Caco-2 (cell line): ENCODE measurements at regions not wholly inside any gene's neighbourhood (a gene's known extent, or its start where the extent isn't known, plus 50 kb on each side); places are given as distances from the start of the nearest gene placed in this dataset.

Experiments
- BruUV-seq: library from RNA; stranded (reverse); fragments of 400-500 nt; replicated peaks from 2 replicates; lab custom pipeline; 2021; lab: Mats Ljungman, UMichigan
- CTCF ChIA-PET: fragments of 300-600 bp; sonication (Branson Sonifier 250); formaldehyde crosslinking; loops from one replicate; lab custom pipeline; 2022; ENCODE audit warnings: antibody characterized with exemption; lab: Charles Lee
- POLR2A ChIA-PET: fragments of 300-600 bp; sonication (Branson Sonifier 250); formaldehyde crosslinking; loops from one replicate; lab custom pipeline; 2022; ENCODE audit warnings: antibody characterized with exemption; lab: Charles Lee
- DNase-seq, 2 experiments: peaks; one replicate each; pipeline versions ENCODE4 v3.0.0 to v3.0.0-alpha.2; 2020 to 2022
- H3K27me3 ChIP-seq: replicated peaks from 2 replicates; pipeline ENCODE4 v1.6.0; 2011; ENCODE audit warnings: low read length; ENCODE audit not compliant: control insufficient read depth, insufficient read depth
- H3K36me3 ChIP-seq: 2 replicates; pipeline ENCODE4 v1.5.1; 2011; ENCODE audit warnings: low read length; ENCODE audit not compliant: control insufficient read depth, insufficient read depth
- H3K4me1 ChIP-seq: fragments of 250-450 bp; sonication (Bioruptor Pico); 2 replicates; pipeline ENCODE4 v1.5.1; 2020; ENCODE audit warnings: mild to moderate bottlenecking
- H3K4me3 ChIP-seq: 2 replicates; pipeline ENCODE4 v1.5.1; 2011; ENCODE audit warnings: low read depth, mild to moderate bottlenecking, control low read depth, low read length
- H3K9me3 ChIP-seq: fragments of 250-450 bp; sonication (Bioruptor Pico); 2 replicates; pipeline ENCODE4 v1.5.1; 2020; ENCODE audit warnings: mild to moderate bottlenecking, moderate library complexity
- H3K27ac Mint-ChIP-seq: one replicate; pipeline ENCODE4 v1.8.0; 2022; ENCODE audit warnings: mixed read lengths; ENCODE audit not compliant: unreplicated experiment
- H3K27me3 Mint-ChIP-seq: one replicate; pipeline ENCODE4 v1.8.0; 2022; ENCODE audit warnings: mixed read lengths; ENCODE audit not compliant: insufficient read depth, unreplicated experiment
- H3K36me3 Mint-ChIP-seq: one replicate; pipeline ENCODE4 v1.8.0; 2022; ENCODE audit warnings: mild to moderate bottlenecking, mixed read lengths; ENCODE audit not compliant: insufficient read depth, unreplicated experiment
- H3K4me1 Mint-ChIP-seq: one replicate; pipeline ENCODE4 v1.8.0; 2022; ENCODE audit warnings: low read depth, mixed read lengths; ENCODE audit not compliant: unreplicated experiment
- H3K4me3 Mint-ChIP-seq: one replicate; pipeline ENCODE4 v1.8.0; 2022; ENCODE audit warnings: mild to moderate bottlenecking, moderate library complexity, mixed read lengths; ENCODE audit not compliant: unreplicated experiment
- H3K9me3 Mint-ChIP-seq: one replicate; pipeline ENCODE4 v1.8.0; 2022; ENCODE audit warnings: mixed read lengths; ENCODE audit not compliant: unreplicated experiment
- intact Hi-C: fragments of 100-400 bp; cut with micrococcal nuclease; formaldehyde crosslinking; loops from one replicate; pipeline ENCODE4 v1.10.0; 2022; ENCODE audit not compliant: unreplicated experiment
- TF ChIP-seq, protein P1 (sequence below), 2 experiments: fragments of 200-600 bp in 1 of 2; IDR thresholded peaks; 1 replicate in 1 of 2; 2 replicates in 1 of 2; pipeline versions ENCODE4 v1.5.1 to v1.8.0; 2011 to 2022; ENCODE audit warnings: antibody characterized with exemption in 1 of 2, control low read depth in 1 of 2, inconsistent platforms in 1 of 2, low read depth in 1 of 2, low read length in 1 of 2, mild to moderate bottlenecking in 1 of 2, moderate library complexity in 1 of 2; ENCODE audit not compliant: insufficient read depth in 1 of 2, severe bottlenecking in 1 of 2, unreplicated experiment in 1 of 2

DNA sequence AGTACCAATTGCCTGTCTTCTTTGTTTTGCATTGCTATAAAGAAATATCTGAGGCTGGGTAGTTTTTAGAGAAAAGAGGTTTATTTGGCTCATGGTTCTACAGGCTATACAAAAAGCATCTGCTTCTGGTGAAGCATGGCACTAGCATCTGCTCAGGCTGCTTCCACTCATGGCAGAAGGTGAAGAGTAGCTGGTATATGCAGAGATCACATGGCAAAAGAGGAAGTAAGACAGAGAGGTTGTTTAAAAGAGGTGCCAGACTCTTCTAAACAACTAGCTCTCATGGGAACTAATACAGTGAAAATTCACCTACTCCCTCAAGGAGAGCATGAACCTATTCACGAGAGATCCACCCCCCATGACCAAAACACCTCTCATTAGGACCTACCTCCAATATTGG lies 56.7 kb upstream of the GUCA2B start:
- H3K4me1 ChIP-seq: no peaks in the 10 kb centered on the region
- H3K36me3 ChIP-seq: no peaks in the 10 kb centered on the region
- ChIA-PET CTCF (no interaction called here), POLR2A (no interaction called here)
- no peak overlapping the region for H3K4me3 ChIP-seq
- intact Hi-C loops: no loop called here
- no peak overlapping the region for H3K27ac Mint-ChIP-seq
- H3K27me3 Mint-ChIP-seq: peaks cover 4% of the 10 kb centered on the region
- H3K4me1 Mint-ChIP-seq: peaks cover 6% of the 10 kb centered on the region
- H3K9me3 ChIP-seq: no peaks in the 10 kb centered on the region
- BruUV-seq: no TSS peak
- no peaks in the 10 kb centered on the region for H3K36me3 Mint-ChIP-seq
- H3K27me3 ChIP-seq: no peaks in the 10 kb centered on the region
- H3K9me3 Mint-ChIP-seq: peaks cover 22% of the 10 kb centered on the region
- TF ChIP-seq, protein P1, sequence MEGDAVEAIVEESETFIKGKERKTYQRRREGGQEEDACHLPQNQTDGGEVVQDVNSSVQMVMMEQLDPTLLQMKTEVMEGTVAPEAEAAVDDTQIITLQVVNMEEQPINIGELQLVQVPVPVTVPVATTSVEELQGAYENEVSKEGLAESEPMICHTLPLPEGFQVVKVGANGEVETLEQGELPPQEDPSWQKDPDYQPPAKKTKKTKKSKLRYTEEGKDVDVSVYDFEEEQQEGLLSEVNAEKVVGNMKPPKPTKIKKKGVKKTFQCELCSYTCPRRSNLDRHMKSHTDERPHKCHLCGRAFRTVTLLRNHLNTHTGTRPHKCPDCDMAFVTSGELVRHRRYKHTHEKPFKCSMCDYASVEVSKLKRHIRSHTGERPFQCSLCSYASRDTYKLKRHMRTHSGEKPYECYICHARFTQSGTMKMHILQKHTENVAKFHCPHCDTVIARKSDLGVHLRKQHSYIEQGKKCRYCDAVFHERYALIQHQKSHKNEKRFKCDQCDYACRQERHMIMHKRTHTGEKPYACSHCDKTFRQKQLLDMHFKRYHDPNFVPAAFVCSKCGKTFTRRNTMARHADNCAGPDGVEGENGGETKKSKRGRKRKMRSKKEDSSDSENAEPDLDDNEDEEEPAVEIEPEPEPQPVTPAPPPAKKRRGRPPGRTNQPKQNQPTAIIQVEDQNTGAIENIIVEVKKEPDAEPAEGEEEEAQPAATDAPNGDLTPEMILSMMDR (IDR thresholded peaks at IDR 0.05; ENCODE audit: insufficient read depth in 1 of 2, low read depth in 1 of 2, low read length in 1 of 2, severe bottlenecking in 1 of 2, unreplicated experiment in 1 of 2): no peak
- no peak overlapping the region for H3K4me3 Mint-ChIP-seq
- no peak for DNase-seq

DNA sequence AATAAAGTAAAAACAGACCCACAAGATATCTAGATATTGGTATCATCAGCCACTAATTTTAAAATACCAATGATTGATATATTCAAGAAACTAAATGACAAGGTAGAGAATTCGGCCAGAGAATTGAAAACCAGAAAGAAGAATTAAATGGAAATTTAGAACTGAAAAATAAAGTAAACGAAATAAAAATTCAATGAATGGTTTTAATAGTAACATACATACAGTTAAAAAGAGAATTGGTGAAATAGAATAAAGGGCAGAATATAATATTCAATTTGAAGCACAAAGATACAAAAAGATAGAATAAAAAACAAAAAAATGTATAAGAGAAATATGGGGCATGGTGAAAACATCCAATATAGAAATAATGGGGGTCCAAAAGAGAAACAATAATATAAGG lies 64.0 kb upstream of the GUCA2B start:
- Histone ChIP-seq H3K4me1 (no peaks in the 10 kb centered on the region), H3K36me3 (no peaks in the 10 kb centered on the region), H3K27me3 (no peaks in the 10 kb centered on the region), H3K4me3 (no peak overlapping the region), H3K9me3 (peaks cover 4% of the 10 kb centered on the region; the same call in 1 of the 2 replicates)
- CTCF ChIA-PET: no interaction called here
- Mint-ChIP-seq H3K9me3 (peaks cover 16% of the 10 kb centered on the region), H3K36me3 (no peaks in the 10 kb centered on the region), H3K27ac (no peak overlapping the region), H3K27me3 (no peaks in the 10 kb centered on the region), H3K4me3 (no peak overlapping the region), H3K4me1 (no peaks in the 10 kb centered on the region)
- no TSS peak for BruUV-seq
- intact Hi-C loops: no loop called here
- TF ChIP-seq, protein P1 (IDR thresholded peaks at IDR 0.05; ENCODE audit: insufficient read depth in 1 of 2, low read depth in 1 of 2, low read length in 1 of 2, severe bottlenecking in 1 of 2, unreplicated experiment in 1 of 2): no peak
- DNase-seq: no peak
- POLR2A ChIA-PET: no interaction called here

DNA sequence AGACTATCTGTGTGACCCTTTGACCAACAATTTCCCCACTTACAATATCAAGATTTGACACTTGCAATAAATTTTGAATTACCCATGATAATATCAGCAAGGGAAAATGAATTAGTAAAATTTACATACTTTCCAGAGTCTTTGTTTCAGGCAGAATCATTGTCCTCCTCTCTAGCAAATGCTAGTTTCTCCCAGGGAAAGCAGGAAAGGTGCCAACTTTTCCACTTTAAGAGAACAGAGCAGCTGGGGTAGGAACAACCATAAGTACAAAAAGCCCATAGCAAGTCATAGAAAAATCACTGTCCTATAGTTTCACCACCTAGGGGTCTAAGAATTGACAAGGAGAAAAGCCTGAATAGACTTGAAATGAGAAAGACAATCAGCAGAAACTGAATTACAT lies 67.1 kb upstream of the GUCA2B start:
- H3K36me3 ChIP-seq: no peaks in the 10 kb centered on the region
- no peak overlapping the region for H3K27ac Mint-ChIP-seq
- no peaks in the 10 kb centered on the region for H3K36me3 Mint-ChIP-seq
- H3K4me1 Mint-ChIP-seq: peaks cover 5% of the 10 kb centered on the region
- H3K27me3 ChIP-seq: no peaks in the 10 kb centered on the region
- BruUV-seq: no TSS peak
- POLR2A ChIA-PET: no interaction called here
- no peak overlapping the region for H3K4me3 Mint-ChIP-seq
- no peak for DNase-seq
- peaks cover 4% of the 10 kb centered on the region; the same call in 1 of the 2 replicates for H3K9me3 ChIP-seq
- H3K9me3 Mint-ChIP-seq: peaks cover 6% of the 10 kb centered on the region
- TF ChIP-seq, protein P1 (IDR thresholded peaks at IDR 0.05; ENCODE audit: insufficient read depth in 1 of 2, low read depth in 1 of 2, low read length in 1 of 2, severe bottlenecking in 1 of 2, unreplicated experiment in 1 of 2): no peak
- H3K4me3 ChIP-seq: no peak overlapping the region
- H3K27me3 Mint-ChIP-seq: no peaks in the 10 kb centered on the region
- CTCF ChIA-PET: no interaction called here
- intact Hi-C loops: no loop called here
- H3K4me1 ChIP-seq: peaks cover 10% of the 10 kb centered on the region
